Gastrocnemius medialis (tissue), 4 donors: ENCODE measurements at regions not wholly inside any gene's neighbourhood (a gene's known extent, or its start where the extent isn't known, plus 50 kb on each side); places are given as distances from the start of the nearest gene placed in this dataset.
A peak's percentile ranks its signal among the peaks of the same experiment; 100 is the strongest.

Experiments used
- ATAC-seq, 2 donors: fragments of 150-250 bp; one replicate each; pipeline ENCODE4 v1.9.1; 2016
- DNase-seq, 2 donors: peaks; one replicate each; pipeline ENCODE4 v3.0.0-alpha.2; 2019
- H3K27ac ChIP-seq, 4 donors: fragments of 200-600 bp; sonication (generic); 1 replicate in 1 of 4; 2 replicates in 3 of 4; pipeline ENCODE4 v1.5.1; 2016 to 2018; ENCODE audit warnings: mild to moderate bottlenecking in 2 of 4, moderate library complexity in 1 of 4
- H3K27me3 ChIP-seq, 3 donors: fragments of 200-600 bp; sonication (generic) in 2 of 3; 1 replicate in 1 of 3; 2 replicates in 2 of 3; pipeline versions ENCODE4 v1.5.1 to v1.6.0; 2016 to 2019; ENCODE audit warnings: mild to moderate bottlenecking in 1 of 3, moderate library complexity in 1 of 3
- H3K36me3 ChIP-seq, 2 donors: fragments of 200-600 bp; sonication (generic) in 1 of 2; one replicate each; pipeline ENCODE4 v1.5.1; 2017 to 2018
- H3K4me1 ChIP-seq, 2 donors: fragments of 200-600 bp; sonication (generic) in 1 of 2; one replicate each; pipeline ENCODE4 v1.5.1; 2016 to 2017; ENCODE audit warnings: mild to moderate bottlenecking in 2 of 2
- H3K4me3 ChIP-seq, 4 donors: fragments of 200-600 bp; sonication (generic) in 3 of 4; 1 replicate in 1 of 4; 2 replicates in 3 of 4; pipeline ENCODE4 v1.5.1; 2016 to 2019; ENCODE audit warnings: mild to moderate bottlenecking in 2 of 4
- H3K9me3 ChIP-seq, 3 donors: fragments of 200-600 bp; sonication (generic) in 2 of 3; 1 replicate in 1 of 3; 2 replicates in 2 of 3; pipeline ENCODE4 v1.5.1; 2016 to 2019
- CTCF ChIP-seq, 5 experiments: fragments of 450-650 bp in 3 of 5; fragments of 200-600 bp in 2 of 5; sonication (generic) in 2 of 5; IDR thresholded peaks in 4 of 5; conservative IDR thresholded peaks in 1 of 5; 1 replicate in 4 of 5; 2 replicates in 1 of 5; pipeline ENCODE4 v1.5.1; 2016 to 2019; ENCODE audit warnings: antibody characterized with exemption in 5 of 5, mild to moderate bottlenecking in 3 of 5, moderate library complexity in 3 of 5
- POLR2A ChIP-seq, 2 donors: fragments of 450-650 bp; IDR thresholded peaks; one replicate each; pipeline ENCODE4 v1.6.1; 2017; ENCODE audit warnings: antibody characterized with exemption in 2 of 2, mild to moderate bottlenecking in 2 of 2, moderate library complexity in 2 of 2
- in situ Hi-C, 4 donors: fragments of 200-750 bp; cut with MboI; loops; one replicate each; pipeline versions ENCODE4 v1.15.0 to v1.8.0; 2017; ENCODE audit warnings: low sequenced_read_pairs in 4 of 4
- intact Hi-C: fragments of 100-400 bp; cut with DNase I; formaldehyde crosslinking; loops from one replicate; pipeline ENCODE4 v1.15.1; 2023; ENCODE audit warnings: low total_unique reads

- Histone ChIP-seq H3K9me3 (no peaks in the 10 kb centered on the region), H3K27me3 (no peaks in the 10 kb centered on the region), H3K4me1 (no peaks in the 10 kb centered on the region), H3K27ac (no peak overlapping the region), H3K4me3 (no peak overlapping the region), H3K36me3 (no peaks in the 10 kb centered on the region)
- peak; percentile 39 to 58 for ATAC-seq
- intact Hi-C loops (loop anchor here (5.0 kb wide), 2 partner anchors 473 to 543 kb away; partner anchors contain the start of gene ADRA1B), in situ Hi-C loops (loop anchor here in 2 of 4 donors (5.0 to 25.0 kb wide), 3 partner anchors 468 to 543 kb away; partner anchors contain the start of gene ADRA1B (in 1 of the 2))
- TF ChIP-seq POLR2A (IDR thresholded peaks at IDR 0.05), result no peak
- peak in 2 of 5 experiments; percentile 32 to 39 for TF ChIP-seq CTCF (IDR thresholded peaks at IDR 0.05 in 4 of 5, conservative IDR thresholded peaks at IDR 0.05 in 1 of 5)
- no peak for DNase-seq
Observed at GRCh38 chr5:159444441-159445082, 114.3 kb upstream of the IL12B start.

DNA sequence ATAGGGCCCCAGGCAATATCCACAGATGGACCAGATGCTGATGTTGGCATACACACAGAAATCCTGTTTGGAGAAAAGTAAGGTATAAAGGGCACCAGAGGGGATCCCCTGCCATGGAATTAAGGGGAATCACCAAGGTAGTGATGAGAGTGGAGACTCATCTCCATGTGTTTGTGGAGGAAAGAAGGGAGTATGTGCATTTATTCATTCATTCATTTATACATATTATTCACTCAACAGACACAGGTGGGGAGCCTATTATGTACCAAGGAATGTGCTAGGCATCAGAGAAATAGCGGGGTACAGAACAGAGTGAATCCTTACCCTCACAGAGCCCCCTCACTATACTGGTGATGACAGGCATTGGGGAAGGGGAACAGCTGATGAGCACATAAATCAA, 116.8 kb upstream of the IL12B start:
- H3K27me3 ChIP-seq, result no peaks in the 10 kb centered on the region
- intact Hi-C loops (loop anchor here (5.0 kb wide), 2 partner anchors 470 to 540 kb away; partner anchors contain the start of gene ADRA1B), in situ Hi-C loops (loop anchor here in 2 of 4 donors (5.0 to 25.0 kb wide), 3 partner anchors 465 to 540 kb away; partner anchors contain the start of gene ADRA1B (in 1 of the 2))
- H3K9me3 ChIP-seq, result no peaks in the 10 kb centered on the region
- no peak for ATAC-seq
- no peak overlapping the region for H3K4me3 ChIP-seq
- no peak for DNase-seq
- H3K4me1 ChIP-seq, result peaks cover 0 to 5% of the 10 kb centered on the region in 2 donors
- TF ChIP-seq POLR2A (IDR thresholded peaks at IDR 0.05) (no peak), CTCF (IDR thresholded peaks at IDR 0.05 in 4 of 5, conservative IDR thresholded peaks at IDR 0.05 in 1 of 5) (no peak)
- H3K27ac ChIP-seq, result no peak overlapping the region
- H3K36me3 ChIP-seq, result no peaks in the 10 kb centered on the region

- intact Hi-C loops, result loop anchor here (5.0 kb wide), 2 partner anchors 468 to 538 kb away; partner anchors contain the start of gene ADRA1B
- no peaks in the 10 kb centered on the region for H3K9me3 ChIP-seq
- peaks cover 0 to 5% of the 10 kb centered on the region in 2 donors for H3K4me1 ChIP-seq
- TF ChIP-seq POLR2A (IDR thresholded peaks at IDR 0.05) (no peak), CTCF (IDR thresholded peaks at IDR 0.05 in 4 of 5, conservative IDR thresholded peaks at IDR 0.05 in 1 of 5) (no peak)
- no peak overlapping the region for H3K4me3 ChIP-seq
- in situ Hi-C loops, result loop anchor here in 2 of 4 donors (5.0 to 25.0 kb wide), 3 partner anchors 463 to 538 kb away; partner anchors contain the start of gene ADRA1B (in 1 of the 2)
- H3K27me3 ChIP-seq, result no peaks in the 10 kb centered on the region
- no peak overlapping the region for H3K27ac ChIP-seq
- no peaks in the 10 kb centered on the region for H3K36me3 ChIP-seq
- DNase-seq (no peak), ATAC-seq (no peak)
Observed at GRCh38 chr5:159448841-159449407, 118.6 kb upstream of the IL12B start.

- intact Hi-C loops (loop anchor here (5.0 kb wide), 2 partner anchors 467 to 537 kb away; partner anchors contain the start of gene ADRA1B), in situ Hi-C loops (loop anchor here in 2 of 4 donors (5.0 to 25.0 kb wide), 3 partner anchors 462 to 537 kb away; partner anchors contain the start of gene ADRA1B (in 1 of the 2))
- H3K4me1 ChIP-seq, result peaks cover 0 to 5% of the 10 kb centered on the region in 2 donors
- H3K27me3 ChIP-seq, result no peaks in the 10 kb centered on the region
- no peak overlapping the region for H3K4me3 ChIP-seq
- no peak overlapping the region for H3K27ac ChIP-seq
- TF ChIP-seq POLR2A (IDR thresholded peaks at IDR 0.05) (no peak), CTCF (IDR thresholded peaks at IDR 0.05 in 4 of 5, conservative IDR thresholded peaks at IDR 0.05 in 1 of 5) (no peak)
- H3K36me3 ChIP-seq, result no peaks in the 10 kb centered on the region
- ATAC-seq, result no peak
- DNase-seq, result no peak
- no peaks in the 10 kb centered on the region for H3K9me3 ChIP-seq
Observed at GRCh38 chr5:159449925-159450324, 119.6 kb upstream of the IL12B start.
